ENCODE measurements at regions not wholly inside any gene's neighbourhood (a gene's known extent, or its start where the extent isn't known, plus 50 kb on each side); places are given as distances from the start of the nearest gene placed in this dataset.
A peak's percentile ranks its signal among the peaks of the same experiment; 100 is the strongest.
"Not testable (repeated sequence)": the region's sequence is repeated elsewhere in the genome, so short reads cannot be mapped to it uniquely, and the experiment has no call there.

DNA sequence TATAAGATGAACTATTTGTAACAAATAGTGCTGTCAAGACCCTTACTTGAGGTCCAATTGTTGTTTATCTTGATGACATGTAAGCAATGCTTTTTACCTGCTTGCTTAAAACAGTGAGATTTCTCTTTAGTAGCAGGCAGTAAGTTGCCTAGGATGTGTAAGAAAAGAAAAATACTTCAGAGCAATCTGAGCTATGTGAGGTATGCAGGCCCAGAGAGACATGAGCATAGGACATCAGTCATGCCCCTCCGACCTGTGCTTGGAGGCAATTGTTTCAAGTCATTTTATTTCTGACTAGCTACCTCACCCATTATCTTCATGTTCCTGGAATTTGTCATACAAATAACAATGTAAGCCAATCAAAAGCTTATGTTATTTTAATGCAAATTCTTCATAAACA lies 930.6 kb upstream of the FBXO33 start:
- H3K36me3 ChIP-seq (ENCODE audit: control insufficient read depth, insufficient read depth, low read length) = no peaks in the 10 kb centered on the region
- DNase-seq = peak; percentile 47
- Mint-ChIP-seq H3K36me3 (ENCODE audit: low read depth) (peaks cover 9% of the 10 kb centered on the region), H3K27ac (peak overlapping the region; percentile 29), H3K4me1 (peaks cover 13% of the 10 kb centered on the region), H3K27me3 (ENCODE audit: insufficient read depth) (no peaks in the 10 kb centered on the region), H3K4me3 (no peak overlapping the region), H3K9me3 (peaks cover 22% of the 10 kb centered on the region)
- 20 to 59% methylated on average over 1 of the region's 1 CpG for WGBS, 2 experiments (ENCODE audit: insufficient coverage in 1 of 2, insufficient read length in 1 of 2)
- peaks cover 27% of the 10 kb centered on the region for H3K9me3 ChIP-seq (ENCODE audit: control insufficient read depth, low read length)
- H3K27ac ChIP-seq (ENCODE audit: low read depth, low read length) = peak overlapping the region; percentile 42
- peak overlapping the region; percentile 55 for H3K4me3 ChIP-seq (ENCODE audit: low read length)
- TF ChIP-seq, protein P1, sequence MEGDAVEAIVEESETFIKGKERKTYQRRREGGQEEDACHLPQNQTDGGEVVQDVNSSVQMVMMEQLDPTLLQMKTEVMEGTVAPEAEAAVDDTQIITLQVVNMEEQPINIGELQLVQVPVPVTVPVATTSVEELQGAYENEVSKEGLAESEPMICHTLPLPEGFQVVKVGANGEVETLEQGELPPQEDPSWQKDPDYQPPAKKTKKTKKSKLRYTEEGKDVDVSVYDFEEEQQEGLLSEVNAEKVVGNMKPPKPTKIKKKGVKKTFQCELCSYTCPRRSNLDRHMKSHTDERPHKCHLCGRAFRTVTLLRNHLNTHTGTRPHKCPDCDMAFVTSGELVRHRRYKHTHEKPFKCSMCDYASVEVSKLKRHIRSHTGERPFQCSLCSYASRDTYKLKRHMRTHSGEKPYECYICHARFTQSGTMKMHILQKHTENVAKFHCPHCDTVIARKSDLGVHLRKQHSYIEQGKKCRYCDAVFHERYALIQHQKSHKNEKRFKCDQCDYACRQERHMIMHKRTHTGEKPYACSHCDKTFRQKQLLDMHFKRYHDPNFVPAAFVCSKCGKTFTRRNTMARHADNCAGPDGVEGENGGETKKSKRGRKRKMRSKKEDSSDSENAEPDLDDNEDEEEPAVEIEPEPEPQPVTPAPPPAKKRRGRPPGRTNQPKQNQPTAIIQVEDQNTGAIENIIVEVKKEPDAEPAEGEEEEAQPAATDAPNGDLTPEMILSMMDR (conservative IDR thresholded peaks at IDR 0.05) = no peak
- peaks cover 4% of the 10 kb centered on the region for H3K4me1 ChIP-seq (ENCODE audit: control insufficient read depth, insufficient read depth, low read length)
- no peaks in the 10 kb centered on the region for H3K27me3 ChIP-seq (ENCODE audit: control insufficient read depth, insufficient read depth, low read length, poor library complexity, severe bottlenecking)
- H3K9ac ChIP-seq (ENCODE audit: extremely low read depth, low read length, poor library complexity, severe bottlenecking) = no peak overlapping the region

GRCh38 chr14:40354754-40355153 lies 922.5 kb upstream of the FBXO33 start:
- H3K9me3 Mint-ChIP-seq = peaks cover 25% of the 10 kb centered on the region
- no peak for DNase-seq
- H3K27ac Mint-ChIP-seq = no peak overlapping the region
- TF ChIP-seq, protein P1 (conservative IDR thresholded peaks at IDR 0.05) = no peak
- H3K36me3 Mint-ChIP-seq (ENCODE audit: low read depth) = peaks cover 6% of the 10 kb centered on the region
- no peaks in the 10 kb centered on the region for H3K36me3 ChIP-seq (ENCODE audit: control insufficient read depth, insufficient read depth, low read length)
- no peak overlapping the region for H3K9ac ChIP-seq (ENCODE audit: extremely low read depth, low read length, poor library complexity, severe bottlenecking)
- H3K27ac ChIP-seq (ENCODE audit: low read depth, low read length) = no peak overlapping the region
- H3K9me3 ChIP-seq (ENCODE audit: control insufficient read depth, low read length) = peaks cover 7% of the 10 kb centered on the region
- no peaks in the 10 kb centered on the region for H3K27me3 Mint-ChIP-seq (ENCODE audit: insufficient read depth)
- no peak overlapping the region for H3K4me3 ChIP-seq (ENCODE audit: low read length)
- H3K4me3 Mint-ChIP-seq = no peak overlapping the region
- H3K4me1 ChIP-seq (ENCODE audit: control insufficient read depth, insufficient read depth, low read length) = no peaks in the 10 kb centered on the region
- 57% methylated on average over 2 of the region's 2 CpGs; no CpG with 5 or more reads in 1 of the 2 experiments for WGBS, 2 experiments (ENCODE audit: insufficient coverage in 1 of 2, insufficient read length in 1 of 2)
- no peaks in the 10 kb centered on the region for H3K27me3 ChIP-seq (ENCODE audit: control insufficient read depth, insufficient read depth, low read length, poor library complexity, severe bottlenecking)
- H3K4me1 Mint-ChIP-seq = no peaks in the 10 kb centered on the region

- Mint-ChIP-seq H3K27ac (peak overlapping the region; percentile 99), H3K4me3 (peak overlapping the region; percentile 92), H3K9me3 (peaks cover 13% of the 10 kb centered on the region)
- not testable (repeated sequence) for H3K9ac ChIP-seq (ENCODE audit: extremely low read depth, low read length, poor library complexity, severe bottlenecking); H3K4me1 ChIP-seq (ENCODE audit: control insufficient read depth, insufficient read depth, low read length); H3K4me1 Mint-ChIP-seq; H3K27ac ChIP-seq (ENCODE audit: low read depth, low read length); H3K27me3 Mint-ChIP-seq (ENCODE audit: insufficient read depth); H3K36me3 Mint-ChIP-seq (ENCODE audit: low read depth); H3K9me3 ChIP-seq (ENCODE audit: control insufficient read depth, low read length); H3K27me3 ChIP-seq (ENCODE audit: control insufficient read depth, insufficient read depth, low read length, poor library complexity, severe bottlenecking); H3K36me3 ChIP-seq (ENCODE audit: control insufficient read depth, insufficient read depth, low read length)
- peak; percentile 74 for DNase-seq
- peak overlapping the region; percentile 63 for H3K4me3 ChIP-seq (ENCODE audit: low read length)
- WGBS, 2 experiments (ENCODE audit: insufficient coverage in 1 of 2, insufficient read length in 1 of 2) = 75 to 89% methylated on average over 17 to 25 of the region's 27 CpGs
These were observed 915.9 kb upstream of the FBXO33 start for GRCh38 chr14:40348104-40348503.

DNA sequence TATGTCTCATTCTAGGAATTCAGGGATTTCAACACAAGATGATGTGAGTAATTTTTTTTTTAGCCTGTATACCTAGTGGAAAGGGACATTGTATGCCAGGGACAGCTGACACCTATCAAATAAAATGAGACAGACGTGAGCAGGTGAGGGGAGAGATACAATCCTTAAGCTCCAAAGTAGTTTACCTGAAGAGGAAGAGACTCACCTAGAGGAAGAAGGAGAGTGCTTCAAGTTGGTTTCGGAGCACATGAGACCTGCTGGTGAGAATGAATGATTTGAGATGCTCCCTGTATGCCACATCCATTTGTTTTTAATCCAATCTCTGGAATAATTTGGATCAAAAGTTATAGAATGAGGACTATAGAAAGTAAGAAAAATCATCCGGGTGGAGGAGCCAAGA lies 915.4 kb upstream of the FBXO33 start:
- Mint-ChIP-seq H3K36me3 (ENCODE audit: low read depth) (no peaks in the 10 kb centered on the region), H3K9me3 (peaks cover 12% of the 10 kb centered on the region), H3K4me1 (peaks cover 9% of the 10 kb centered on the region), H3K4me3 (peak overlapping the region; percentile 92), H3K27ac (peak overlapping the region; percentile 99), H3K27me3 (ENCODE audit: insufficient read depth) (no peaks in the 10 kb centered on the region)
- Histone ChIP-seq H3K9me3 (ENCODE audit: control insufficient read depth, low read length) (no peaks in the 10 kb centered on the region), H3K9ac (ENCODE audit: extremely low read depth, low read length, poor library complexity, severe bottlenecking) (no peak overlapping the region), H3K27me3 (ENCODE audit: control insufficient read depth, insufficient read depth, low read length, poor library complexity, severe bottlenecking) (no peaks in the 10 kb centered on the region), H3K27ac (ENCODE audit: low read depth, low read length) (no peak overlapping the region), H3K36me3 (ENCODE audit: control insufficient read depth, insufficient read depth, low read length) (no peaks in the 10 kb centered on the region), H3K4me3 (ENCODE audit: low read length) (peak overlapping the region; percentile 63), H3K4me1 (ENCODE audit: control insufficient read depth, insufficient read depth, low read length) (no peaks in the 10 kb centered on the region)
- WGBS, 2 experiments (ENCODE audit: insufficient coverage in 1 of 2, insufficient read length in 1 of 2) = 60 to 73% methylated on average over 2 to 3 of the region's 3 CpGs
- TF ChIP-seq, protein P1 (conservative IDR thresholded peaks at IDR 0.05) = no peak
- peak; percentile 46 for DNase-seq
